H9 (cell line): ENCODE measurements at regions not wholly inside any gene's neighbourhood (a gene's known extent, or its start where the extent isn't known, plus 50 kb on each side); places are given as distances from the start of the nearest gene placed in this dataset.

Experiments used
- DNase-seq: peaks from one replicate; pipeline ENCODE4 v3.0.0-alpha.2; 2017
- H2AFZ ChIP-seq: one replicate; pipeline ENCODE4 v1.6.1; 2013; ENCODE audit warnings: mild to moderate bottlenecking, low read length, control low read depth, moderate library complexity
- H2AK5ac ChIP-seq: 2 replicates; pipeline ENCODE4 v1.6.1; 2013; ENCODE audit warnings: low read length, control low read depth, mixed read lengths; ENCODE audit not compliant: insufficient read length
- H2BK120ac ChIP-seq: one replicate; pipeline ENCODE4 v1.6.1; 2013; ENCODE audit warnings: low read depth, mild to moderate bottlenecking, low read length, control low read depth, inconsistent platforms; ENCODE audit not compliant: poor library complexity, severe bottlenecking
- H2BK12ac ChIP-seq: 2 replicates; pipeline ENCODE4 v1.6.1; 2013; ENCODE audit warnings: low read length, control low read depth, mixed read lengths, low read depth; ENCODE audit not compliant: insufficient read length
- H2BK15ac ChIP-seq: 2 replicates; pipeline ENCODE4 v1.6.1; 2013; ENCODE audit warnings: low read depth, low read length, control low read depth
- H2BK20ac ChIP-seq: one replicate; pipeline ENCODE4 v1.6.1; 2013; ENCODE audit warnings: low read depth, mild to moderate bottlenecking, low read length, control low read depth, inconsistent platforms; ENCODE audit not compliant: poor library complexity, severe bottlenecking
- H2BK5ac ChIP-seq: 2 replicates; pipeline ENCODE4 v1.6.1; 2013; ENCODE audit warnings: low read length, control low read depth, mixed read lengths; ENCODE audit not compliant: insufficient read length
- H3K14ac ChIP-seq: 2 replicates; pipeline ENCODE4 v1.6.1; 2013; ENCODE audit warnings: low read length, control low read depth; ENCODE audit not compliant: insufficient read depth
- H3K18ac ChIP-seq: 2 replicates; pipeline ENCODE4 v1.6.1; 2013; ENCODE audit warnings: low read depth, mild to moderate bottlenecking, mixed read lengths, low read length, control low read depth; ENCODE audit not compliant: insufficient read length
- H3K23ac ChIP-seq: 2 replicates; pipeline ENCODE4 v1.6.1; 2013; ENCODE audit warnings: low read length, control low read depth, mixed read lengths, low read depth; ENCODE audit not compliant: insufficient read length
- H3K23me2 ChIP-seq: 2 replicates; pipeline ENCODE4 v1.6.1; 2013; ENCODE audit warnings: low read depth, mild to moderate bottlenecking, mixed read lengths, low read length, control low read depth; ENCODE audit not compliant: insufficient read length, poor library complexity, severe bottlenecking
- H3K27ac ChIP-seq: 2 replicates; pipeline ENCODE4 v1.5.1; 2013; ENCODE audit warnings: low read length, control low read depth, mixed read lengths, low read depth; ENCODE audit not compliant: insufficient read length
- H3K27me3 ChIP-seq: 2 replicates; pipeline ENCODE4 v1.6.1; 2013; ENCODE audit warnings: low read length, control low read depth, inconsistent platforms; ENCODE audit not compliant: insufficient read depth
- H3K4ac ChIP-seq: 2 replicates; pipeline ENCODE4 v1.6.1; 2013; ENCODE audit warnings: low read depth, mild to moderate bottlenecking, control low read depth, inconsistent platforms, low read length, moderate library complexity
- H3K4me1 ChIP-seq: 2 replicates; pipeline ENCODE4 v1.6.1; 2013; ENCODE audit warnings: low read length, control low read depth, inconsistent platforms; ENCODE audit not compliant: insufficient read depth
- H3K4me2 ChIP-seq: 2 replicates; pipeline ENCODE4 v1.6.1; 2013; ENCODE audit warnings: low read length, control low read depth, mixed read lengths; ENCODE audit not compliant: insufficient read length, insufficient read depth
- H3K56ac ChIP-seq: 2 replicates; pipeline ENCODE4 v1.6.1; 2013; ENCODE audit warnings: low read depth, mild to moderate bottlenecking, mixed read lengths, low read length, control low read depth; ENCODE audit not compliant: insufficient read length
- H3K79me1 ChIP-seq: 2 replicates; pipeline ENCODE4 v1.6.1; 2013; ENCODE audit warnings: low read depth, mild to moderate bottlenecking, moderate library complexity, low read length, control low read depth, inconsistent platforms; ENCODE audit not compliant: insufficient read depth, poor library complexity, severe bottlenecking
- H3K79me2 ChIP-seq: 2 replicates; pipeline ENCODE4 v1.6.1; 2013; ENCODE audit warnings: low read length, control low read depth, inconsistent platforms; ENCODE audit not compliant: insufficient read depth
- H3K9ac ChIP-seq: 2 replicates; pipeline ENCODE4 v1.6.1; 2013; ENCODE audit warnings: low read length, control low read depth, mixed read lengths; ENCODE audit not compliant: insufficient read length; ENCODE audit errors: extremely low read depth
- H3K9me3 ChIP-seq: one replicate; pipeline ENCODE4 v1.6.1; 2013; ENCODE audit warnings: low read depth, low read length, inconsistent platforms; ENCODE audit not compliant: control insufficient read depth
- H3T11ph ChIP-seq: one replicate; pipeline ENCODE4 v1.6.1; 2013; ENCODE audit warnings: mild to moderate bottlenecking, low read length, control low read depth, inconsistent platforms
- H4K20me1 ChIP-seq: one replicate; pipeline ENCODE4 v1.6.1; 2013; ENCODE audit not compliant: control insufficient read depth, insufficient read length, insufficient read depth
- H4K5ac ChIP-seq: 2 replicates; pipeline ENCODE4 v1.6.1; 2013; ENCODE audit warnings: low read depth, mild to moderate bottlenecking, mixed read lengths, low read length, control low read depth; ENCODE audit not compliant: insufficient read length
- H4K8ac ChIP-seq: replicated peaks from 2 replicates; pipeline ENCODE4 v1.6.1; 2013; ENCODE audit warnings: low read length, control low read depth, mixed read lengths, low read depth; ENCODE audit not compliant: insufficient read length
- H4K91ac ChIP-seq: 2 replicates; pipeline ENCODE4 v1.6.1; 2013; ENCODE audit warnings: low read depth, mild to moderate bottlenecking, moderate library complexity, mixed read lengths, low read length, control low read depth; ENCODE audit not compliant: insufficient read length
- H3K27ac Mint-ChIP-seq, 3 experiments: 2 replicates in 2 of 3; 3 replicates in 1 of 3; pipeline ENCODE4 v1.8.0; 2020 to 2021; ENCODE audit warnings: mixed read lengths in 3 of 3, mild to moderate bottlenecking in 1 of 3, moderate library complexity in 1 of 3
- H3K27me3 Mint-ChIP-seq: 2 replicates; pipeline ENCODE4 v1.8.0; 2021; ENCODE audit warnings: low read depth, mild to moderate bottlenecking, moderate library complexity, mixed read lengths
- H3K36me3 Mint-ChIP-seq, 3 experiments: 2 replicates in 2 of 3; 3 replicates in 1 of 3; pipeline ENCODE4 v1.8.0; 2020 to 2021; ENCODE audit warnings: low read depth in 3 of 3, mixed read lengths in 3 of 3; ENCODE audit not compliant: insufficient read depth in 1 of 3
- H3K4me1 Mint-ChIP-seq, 2 experiments: 2 replicates each; pipeline ENCODE4 v1.8.0; 2020; ENCODE audit warnings: mixed read lengths in 2 of 2
- H3K4me3 Mint-ChIP-seq, 2 experiments: 2 replicates in 1 of 2; 3 replicates in 1 of 2; pipeline ENCODE4 v1.8.0; 2020 to 2021; ENCODE audit warnings: mild to moderate bottlenecking in 2 of 2, mixed read lengths in 2 of 2, moderate library complexity in 1 of 2
- H3K9me3 Mint-ChIP-seq, 2 experiments: 2 replicates in 1 of 2; 3 replicates in 1 of 2; pipeline ENCODE4 v1.8.0; 2020; ENCODE audit warnings: mild to moderate bottlenecking in 2 of 2, mixed read lengths in 2 of 2, moderate library complexity in 1 of 2
- TF ChIP-seq, protein P1 (sequence below): fragments of 200-600 bp; sonication (generic); conservative IDR thresholded peaks from 3 replicates; pipeline ENCODE4 v1.8.0; 2021; ENCODE audit warnings: antibody characterized with exemption, mild to moderate bottlenecking

DNA sequence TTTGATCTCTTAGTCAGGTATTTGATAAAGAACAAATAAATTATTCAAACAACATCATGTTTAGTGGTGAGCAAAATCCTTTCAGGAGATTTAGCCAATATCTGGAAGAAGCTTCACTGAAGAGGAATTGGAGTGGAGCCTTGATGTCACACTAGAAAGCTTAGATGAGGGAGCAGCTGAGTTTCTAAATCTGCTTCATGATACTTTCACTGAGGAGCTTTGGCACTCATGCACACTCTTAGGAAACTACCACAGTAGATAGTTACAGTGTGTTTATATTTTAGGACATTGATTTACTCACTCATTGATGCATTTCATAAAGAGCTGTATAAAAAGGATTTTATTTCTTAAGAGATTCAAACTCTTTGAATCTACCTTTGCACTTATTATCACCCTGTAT, 366.2 kb upstream of the BTBD3 start:
- Mint-ChIP-seq H3K27me3 (no peaks in the 10 kb centered on the region), H3K4me1 (peaks cover 4% of the 10 kb centered on the region in 2 experiments), H3K4me3 (no peak overlapping the region), H3K36me3 (no peaks in the 10 kb centered on the region), H3K9me3 (no peaks in the 10 kb centered on the region), H3K27ac (no peak overlapping the region)
- Histone ChIP-seq H3K9me3 (no peaks in the 10 kb centered on the region), H3K23ac (no peak overlapping the region), H4K8ac (no peak overlapping the region), H3K27me3 (no peaks in the 10 kb centered on the region), H3K4me1 (no peaks in the 10 kb centered on the region), H3T11ph (no peak overlapping the region), H3K4ac (no peak overlapping the region), H3K56ac (no peak overlapping the region), H4K20me1 (no peaks in the 10 kb centered on the region), H3K23me2 (no peaks in the 10 kb centered on the region), H4K91ac (no peak overlapping the region), H2BK20ac (no peak overlapping the region), H2AK5ac (no peak overlapping the region), H3K79me2 (no peaks in the 10 kb centered on the region), H2BK12ac (no peak overlapping the region), H3K9ac (no peak overlapping the region), H3K27ac (no peak overlapping the region), H2BK15ac (no peak overlapping the region), H3K4me2 (no peak overlapping the region), H3K79me1 (no peaks in the 10 kb centered on the region), H3K14ac (no peak overlapping the region), H4K5ac (no peak overlapping the region), H3K18ac (no peak overlapping the region), H2BK5ac (no peak overlapping the region), H2BK120ac (no peak overlapping the region), H2AFZ (no peak overlapping the region)
- no peak for DNase-seq
- TF ChIP-seq, protein P1, sequence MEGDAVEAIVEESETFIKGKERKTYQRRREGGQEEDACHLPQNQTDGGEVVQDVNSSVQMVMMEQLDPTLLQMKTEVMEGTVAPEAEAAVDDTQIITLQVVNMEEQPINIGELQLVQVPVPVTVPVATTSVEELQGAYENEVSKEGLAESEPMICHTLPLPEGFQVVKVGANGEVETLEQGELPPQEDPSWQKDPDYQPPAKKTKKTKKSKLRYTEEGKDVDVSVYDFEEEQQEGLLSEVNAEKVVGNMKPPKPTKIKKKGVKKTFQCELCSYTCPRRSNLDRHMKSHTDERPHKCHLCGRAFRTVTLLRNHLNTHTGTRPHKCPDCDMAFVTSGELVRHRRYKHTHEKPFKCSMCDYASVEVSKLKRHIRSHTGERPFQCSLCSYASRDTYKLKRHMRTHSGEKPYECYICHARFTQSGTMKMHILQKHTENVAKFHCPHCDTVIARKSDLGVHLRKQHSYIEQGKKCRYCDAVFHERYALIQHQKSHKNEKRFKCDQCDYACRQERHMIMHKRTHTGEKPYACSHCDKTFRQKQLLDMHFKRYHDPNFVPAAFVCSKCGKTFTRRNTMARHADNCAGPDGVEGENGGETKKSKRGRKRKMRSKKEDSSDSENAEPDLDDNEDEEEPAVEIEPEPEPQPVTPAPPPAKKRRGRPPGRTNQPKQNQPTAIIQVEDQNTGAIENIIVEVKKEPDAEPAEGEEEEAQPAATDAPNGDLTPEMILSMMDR = no peak
